Sigmoid colon (tissue), 3 donors: ENCODE measurements at regions not wholly inside any gene's neighbourhood (a gene's known extent, or its start where the extent isn't known, plus 50 kb on each side); places are given as distances from the start of the nearest gene placed in this dataset.

ENCODE experiments used
- POLR2A ChIP-seq, 2 donors: fragments of 450-650 bp; IDR thresholded peaks; one replicate each; pipeline ENCODE4 v1.6.1; 2016; ENCODE audit warnings: antibody characterized with exemption in 2 of 2, mild to moderate bottlenecking in 2 of 2, moderate library complexity in 2 of 2
- TF ChIP-seq, protein P1 (sequence below), 4 experiments: fragments of 450-650 bp in 3 of 4; fragments of 200-600 bp in 1 of 4; IDR thresholded peaks; one replicate each; pipeline ENCODE4 v1.5.1; 2016 to 2019; ENCODE audit warnings: antibody characterized with exemption in 4 of 4, mild to moderate bottlenecking in 3 of 4, moderate library complexity in 2 of 4

DNA sequence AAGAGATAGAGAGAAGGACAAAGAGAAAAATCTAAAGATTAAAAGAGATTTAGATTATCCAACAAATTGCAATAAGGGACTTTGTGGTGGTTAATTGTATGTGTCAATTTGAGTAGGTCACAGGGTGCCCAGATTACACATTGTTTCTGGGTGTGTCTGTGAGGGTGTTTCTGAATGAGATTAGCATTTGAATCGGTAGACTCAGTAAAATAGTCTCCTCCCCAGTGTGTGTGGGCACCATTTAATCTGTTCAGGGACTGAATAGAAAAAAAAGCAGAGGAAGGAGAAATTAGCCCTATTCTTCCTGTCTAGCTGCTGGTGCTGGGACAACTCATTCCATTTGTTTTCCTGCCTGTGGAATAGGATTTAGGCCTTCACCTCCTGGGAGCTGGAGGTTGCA, 339.8 kb upstream of the EPHA4 start:
- TF ChIP-seq POLR2A (IDR thresholded peaks at IDR 0.05): no peak
- TF ChIP-seq, protein P1, sequence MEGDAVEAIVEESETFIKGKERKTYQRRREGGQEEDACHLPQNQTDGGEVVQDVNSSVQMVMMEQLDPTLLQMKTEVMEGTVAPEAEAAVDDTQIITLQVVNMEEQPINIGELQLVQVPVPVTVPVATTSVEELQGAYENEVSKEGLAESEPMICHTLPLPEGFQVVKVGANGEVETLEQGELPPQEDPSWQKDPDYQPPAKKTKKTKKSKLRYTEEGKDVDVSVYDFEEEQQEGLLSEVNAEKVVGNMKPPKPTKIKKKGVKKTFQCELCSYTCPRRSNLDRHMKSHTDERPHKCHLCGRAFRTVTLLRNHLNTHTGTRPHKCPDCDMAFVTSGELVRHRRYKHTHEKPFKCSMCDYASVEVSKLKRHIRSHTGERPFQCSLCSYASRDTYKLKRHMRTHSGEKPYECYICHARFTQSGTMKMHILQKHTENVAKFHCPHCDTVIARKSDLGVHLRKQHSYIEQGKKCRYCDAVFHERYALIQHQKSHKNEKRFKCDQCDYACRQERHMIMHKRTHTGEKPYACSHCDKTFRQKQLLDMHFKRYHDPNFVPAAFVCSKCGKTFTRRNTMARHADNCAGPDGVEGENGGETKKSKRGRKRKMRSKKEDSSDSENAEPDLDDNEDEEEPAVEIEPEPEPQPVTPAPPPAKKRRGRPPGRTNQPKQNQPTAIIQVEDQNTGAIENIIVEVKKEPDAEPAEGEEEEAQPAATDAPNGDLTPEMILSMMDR (IDR thresholded peaks at IDR 0.05): no peak
